ENCODE measurements at regions not wholly inside any gene's neighbourhood (a gene's known extent, or its start where the extent isn't known, plus 50 kb on each side); places are given as distances from the start of the nearest gene placed in this dataset.

DNA sequence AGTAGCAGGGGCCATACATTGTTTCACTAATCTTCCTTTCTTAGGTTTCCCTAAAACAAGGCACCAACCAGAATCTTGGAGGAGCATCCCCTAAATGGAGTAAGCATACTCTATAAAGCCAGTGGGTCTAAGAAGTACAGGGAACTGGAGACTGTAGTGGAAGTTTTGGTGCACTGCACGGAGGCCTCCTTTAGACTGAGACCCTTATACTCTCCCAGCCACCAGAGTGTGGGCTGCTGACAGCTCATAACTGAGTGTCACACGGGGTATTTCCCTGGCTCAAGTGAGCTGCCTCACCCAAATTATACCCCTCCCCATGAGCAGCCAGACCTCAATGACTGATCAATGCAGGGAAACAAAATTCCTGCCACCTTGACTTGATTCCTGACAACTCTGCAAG, 349.5 kb downstream of the NDFIP2 start:
- Histone ChIP-seq H4K20me1 (ENCODE audit: low read depth, low read length) (no peaks in the 10 kb centered on the region), H3K4me3 (ENCODE audit: insufficient read depth, low read length, poor library complexity, severe bottlenecking) (no peak overlapping the region), H3F3A (ENCODE audit: insufficient read depth) (no peaks in the 10 kb centered on the region), H3K27me3 (ENCODE audit: low read length) (no peaks in the 10 kb centered on the region), H3K9me2 (replicated peaks; ENCODE audit: insufficient read depth, low read length) (no peaks in the 10 kb centered on the region), H3K79me2 (ENCODE audit: insufficient read depth, low read length) (no peaks in the 10 kb centered on the region), H3K36me3 (ENCODE audit: low read length) (no peaks in the 10 kb centered on the region), H2AFZ (ENCODE audit: low read depth, low read length, severe bottlenecking) (no peak overlapping the region), H3K27ac (ENCODE audit: low read depth, low read length) (no peak overlapping the region), H3K4me2 (ENCODE audit: low read depth, low read length, poor library complexity, severe bottlenecking) (no peak overlapping the region), H3K9ac (ENCODE audit: low read length) (no peak overlapping the region), H3K9me3 (ENCODE audit: insufficient read depth, low read length) (no peaks in the 10 kb centered on the region)
- TF ChIP-seq, protein P1, sequence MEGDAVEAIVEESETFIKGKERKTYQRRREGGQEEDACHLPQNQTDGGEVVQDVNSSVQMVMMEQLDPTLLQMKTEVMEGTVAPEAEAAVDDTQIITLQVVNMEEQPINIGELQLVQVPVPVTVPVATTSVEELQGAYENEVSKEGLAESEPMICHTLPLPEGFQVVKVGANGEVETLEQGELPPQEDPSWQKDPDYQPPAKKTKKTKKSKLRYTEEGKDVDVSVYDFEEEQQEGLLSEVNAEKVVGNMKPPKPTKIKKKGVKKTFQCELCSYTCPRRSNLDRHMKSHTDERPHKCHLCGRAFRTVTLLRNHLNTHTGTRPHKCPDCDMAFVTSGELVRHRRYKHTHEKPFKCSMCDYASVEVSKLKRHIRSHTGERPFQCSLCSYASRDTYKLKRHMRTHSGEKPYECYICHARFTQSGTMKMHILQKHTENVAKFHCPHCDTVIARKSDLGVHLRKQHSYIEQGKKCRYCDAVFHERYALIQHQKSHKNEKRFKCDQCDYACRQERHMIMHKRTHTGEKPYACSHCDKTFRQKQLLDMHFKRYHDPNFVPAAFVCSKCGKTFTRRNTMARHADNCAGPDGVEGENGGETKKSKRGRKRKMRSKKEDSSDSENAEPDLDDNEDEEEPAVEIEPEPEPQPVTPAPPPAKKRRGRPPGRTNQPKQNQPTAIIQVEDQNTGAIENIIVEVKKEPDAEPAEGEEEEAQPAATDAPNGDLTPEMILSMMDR (IDR thresholded peaks at IDR 0.05; ENCODE audit: insufficient read depth, low read length, poor library complexity, severe bottlenecking), result no peak
- no peak for TF ChIP-seq EZH2phosphoT487 (conservative IDR thresholded peaks at IDR 0.05; ENCODE audit: low read length)

DNA sequence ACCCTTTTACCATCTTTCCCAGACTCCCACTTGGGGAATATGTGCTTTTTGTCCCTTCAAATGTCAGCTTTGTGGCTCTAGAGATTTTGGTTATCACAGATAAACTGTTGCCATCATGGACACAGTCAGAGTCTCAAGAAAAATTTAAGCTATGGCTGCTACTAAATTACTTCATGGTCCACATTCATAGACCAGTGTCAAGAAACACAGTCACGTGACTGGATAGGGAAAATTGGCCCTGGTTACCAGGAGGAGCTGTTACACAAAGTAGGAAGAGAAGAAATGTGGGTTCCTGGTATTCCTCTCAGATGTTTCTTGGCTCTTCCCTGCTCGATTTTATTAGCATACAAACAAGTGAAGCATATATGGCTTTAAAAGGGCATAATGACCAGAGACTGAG, 348.9 kb downstream of the NDFIP2 start:
- TF ChIP-seq, protein P1 (IDR thresholded peaks at IDR 0.05; ENCODE audit: insufficient read depth, low read length, poor library complexity, severe bottlenecking), result no peak
- no peak for TF ChIP-seq EZH2phosphoT487 (conservative IDR thresholded peaks at IDR 0.05; ENCODE audit: low read length)
- Histone ChIP-seq H3K27me3 (ENCODE audit: low read length) (no peaks in the 10 kb centered on the region), H3K27ac (ENCODE audit: low read depth, low read length) (no peak overlapping the region), H3K4me2 (ENCODE audit: low read depth, low read length, poor library complexity, severe bottlenecking) (no peak overlapping the region), H3K9me2 (replicated peaks; ENCODE audit: insufficient read depth, low read length) (no peaks in the 10 kb centered on the region), H4K20me1 (ENCODE audit: low read depth, low read length) (no peaks in the 10 kb centered on the region), H3K9me3 (ENCODE audit: insufficient read depth, low read length) (no peaks in the 10 kb centered on the region), H3K9ac (ENCODE audit: low read length) (no peak overlapping the region), H3K4me3 (ENCODE audit: insufficient read depth, low read length, poor library complexity, severe bottlenecking) (no peak overlapping the region), H3F3A (ENCODE audit: insufficient read depth) (no peaks in the 10 kb centered on the region), H3K79me2 (ENCODE audit: insufficient read depth, low read length) (no peaks in the 10 kb centered on the region), H3K36me3 (ENCODE audit: low read length) (no peaks in the 10 kb centered on the region), H2AFZ (ENCODE audit: low read depth, low read length, severe bottlenecking) (no peak overlapping the region)

DNA sequence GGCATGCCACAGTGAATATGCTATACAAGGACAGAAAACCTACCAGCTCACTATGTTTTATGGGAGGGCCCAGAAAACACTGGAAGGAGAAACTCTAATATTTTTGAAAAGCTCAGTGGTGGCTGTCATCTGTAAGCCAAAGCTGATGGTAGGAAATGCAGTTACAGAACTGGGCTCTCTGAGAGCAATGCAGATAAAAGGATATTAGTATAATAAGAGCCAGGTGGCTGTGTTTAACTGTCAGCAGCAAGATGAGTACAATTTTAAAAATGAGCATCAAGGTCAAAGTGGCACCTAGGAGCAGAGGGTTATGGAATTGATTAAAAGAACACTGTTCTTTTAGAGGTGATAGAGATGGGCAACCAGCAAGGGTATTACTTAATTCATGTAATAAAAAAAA, 345.0 kb downstream of the NDFIP2 start:
- no peaks in the 10 kb centered on the region for H3K9me2 ChIP-seq (replicated peaks; ENCODE audit: insufficient read depth, low read length)
- no peaks in the 10 kb centered on the region for H4K20me1 ChIP-seq (ENCODE audit: low read depth, low read length)
- no peak overlapping the region for H3K4me3 ChIP-seq (ENCODE audit: insufficient read depth, low read length, poor library complexity, severe bottlenecking)
- H3F3A ChIP-seq (ENCODE audit: insufficient read depth), result no peaks in the 10 kb centered on the region
- H3K9ac ChIP-seq (ENCODE audit: low read length), result no peak overlapping the region
- H3K36me3 ChIP-seq (ENCODE audit: low read length), result no peaks in the 10 kb centered on the region
- no peak for TF ChIP-seq EZH2phosphoT487 (conservative IDR thresholded peaks at IDR 0.05; ENCODE audit: low read length)
- TF ChIP-seq, protein P1 (IDR thresholded peaks at IDR 0.05; ENCODE audit: insufficient read depth, low read length, poor library complexity, severe bottlenecking), result no peak
- H3K9me3 ChIP-seq (ENCODE audit: insufficient read depth, low read length), result no peaks in the 10 kb centered on the region
- H3K27me3 ChIP-seq (ENCODE audit: low read length), result no peaks in the 10 kb centered on the region
- no peak overlapping the region for H3K4me2 ChIP-seq (ENCODE audit: low read depth, low read length, poor library complexity, severe bottlenecking)
- no peaks in the 10 kb centered on the region for H3K79me2 ChIP-seq (ENCODE audit: insufficient read depth, low read length)
- no peak overlapping the region for H3K27ac ChIP-seq (ENCODE audit: low read depth, low read length)
- no peak overlapping the region for H2AFZ ChIP-seq (ENCODE audit: low read depth, low read length, severe bottlenecking)

Data from SU-DHL-6 (cell line).